Neural progenitor cell (in vitro differentiated cells): ENCODE measurements at regions not wholly inside any gene's neighbourhood (a gene's known extent, or its start where the extent isn't known, plus 50 kb on each side); places are given as distances from the start of the nearest gene placed in this dataset.

Experiments
- DNase-seq: peaks from one replicate; pipeline ENCODE4 v3.0.0-alpha.2; 2016; ENCODE audit warnings: low spot score
- H2AFZ ChIP-seq: fragments of 200-600 bp; sonication (generic); replicated peaks from 2 replicates; pipeline ENCODE4 v1.6.1; 2016; ENCODE audit warnings: antibody characterized with exemption
- H3F3A ChIP-seq: fragments of 200-600 bp; sonication (generic); 2 replicates; pipeline ENCODE4 v1.6.1; 2016; ENCODE audit warnings: antibody characterized with exemption, low read depth
- H3K27ac ChIP-seq: fragments of 200-600 bp; sonication (generic); 2 replicates; pipeline ENCODE4 v1.5.1; 2016; ENCODE audit warnings: mild to moderate bottlenecking
- H3K27me3 ChIP-seq: fragments of 200-600 bp; sonication (generic); 2 replicates; pipeline ENCODE4 v1.6.1; 2016; ENCODE audit warnings: mild to moderate bottlenecking, moderate library complexity
- H3K36me3 ChIP-seq: fragments of 200-600 bp; sonication (generic); 2 replicates; pipeline ENCODE4 v1.5.1; 2016
- H3K4me1 ChIP-seq: fragments of 200-600 bp; sonication (generic); 2 replicates; pipeline ENCODE4 v1.6.1; 2016; ENCODE audit warnings: mixed run types
- H3K4me2 ChIP-seq: fragments of 200-600 bp; sonication (generic); 2 replicates; pipeline ENCODE4 v1.6.1; 2016
- H3K4me3 ChIP-seq: fragments of 200-600 bp; sonication (generic); 2 replicates; pipeline ENCODE4 v1.5.1; 2016
- H3K79me2 ChIP-seq: fragments of 200-600 bp; sonication (generic); 2 replicates; pipeline ENCODE4 v1.6.1; 2016; ENCODE audit warnings: low read depth
- H3K9ac ChIP-seq: fragments of 200-600 bp; sonication (generic); 2 replicates; pipeline ENCODE4 v1.6.1; 2016
- H3K9me3 ChIP-seq: fragments of 200-600 bp; sonication (generic); 2 replicates; pipeline ENCODE4 v1.5.1; 2016; ENCODE audit warnings: low read depth
- H4K20me1 ChIP-seq: fragments of 200-600 bp; sonication (generic); 2 replicates; pipeline ENCODE4 v1.6.1; 2016; ENCODE audit warnings: low read depth
- H3K27ac Mint-ChIP-seq: 3 replicates; pipeline ENCODE4 v1.8.0; 2021; ENCODE audit warnings: mixed read lengths
- H3K27me3 Mint-ChIP-seq: 2 replicates; pipeline ENCODE4 v1.8.0; 2022; ENCODE audit warnings: low read depth, mild to moderate bottlenecking, inconsistent platforms, moderate library complexity, mixed read lengths; ENCODE audit not compliant: insufficient read depth
- H3K36me3 Mint-ChIP-seq: 3 replicates; pipeline ENCODE4 v1.8.0; 2021; ENCODE audit warnings: mixed read lengths
- H3K4me1 Mint-ChIP-seq: 3 replicates; pipeline ENCODE4 v1.8.0; 2021; ENCODE audit warnings: mixed read lengths
- H3K4me3 Mint-ChIP-seq: 3 replicates; pipeline ENCODE4 v1.8.0; 2021; ENCODE audit warnings: mild to moderate bottlenecking, moderate library complexity, mixed read lengths
- H3K9me3 Mint-ChIP-seq: 3 replicates; pipeline ENCODE4 v1.8.0; 2020; ENCODE audit warnings: mixed read lengths
- EZH2 ChIP-seq: fragments of 200-600 bp; sonication (generic); IDR thresholded peaks from 2 replicates; pipeline ENCODE4 v1.6.1; 2017; ENCODE audit warnings: antibody characterized with exemption, mild to moderate bottlenecking, moderate library complexity
- EZH2phosphoT487 ChIP-seq: fragments of 200-600 bp; sonication (generic); IDR thresholded peaks from 2 replicates; pipeline ENCODE4 v1.6.1; 2017; ENCODE audit warnings: antibody characterized with exemption
- TF ChIP-seq, protein P1 (sequence below): fragments of 200-600 bp; sonication (generic); IDR thresholded peaks from 2 replicates; pipeline ENCODE4 v1.5.1; 2017; ENCODE audit warnings: antibody characterized with exemption, mild to moderate bottlenecking

- no peak for TF ChIP-seq EZH2
- TF ChIP-seq, protein P1, sequence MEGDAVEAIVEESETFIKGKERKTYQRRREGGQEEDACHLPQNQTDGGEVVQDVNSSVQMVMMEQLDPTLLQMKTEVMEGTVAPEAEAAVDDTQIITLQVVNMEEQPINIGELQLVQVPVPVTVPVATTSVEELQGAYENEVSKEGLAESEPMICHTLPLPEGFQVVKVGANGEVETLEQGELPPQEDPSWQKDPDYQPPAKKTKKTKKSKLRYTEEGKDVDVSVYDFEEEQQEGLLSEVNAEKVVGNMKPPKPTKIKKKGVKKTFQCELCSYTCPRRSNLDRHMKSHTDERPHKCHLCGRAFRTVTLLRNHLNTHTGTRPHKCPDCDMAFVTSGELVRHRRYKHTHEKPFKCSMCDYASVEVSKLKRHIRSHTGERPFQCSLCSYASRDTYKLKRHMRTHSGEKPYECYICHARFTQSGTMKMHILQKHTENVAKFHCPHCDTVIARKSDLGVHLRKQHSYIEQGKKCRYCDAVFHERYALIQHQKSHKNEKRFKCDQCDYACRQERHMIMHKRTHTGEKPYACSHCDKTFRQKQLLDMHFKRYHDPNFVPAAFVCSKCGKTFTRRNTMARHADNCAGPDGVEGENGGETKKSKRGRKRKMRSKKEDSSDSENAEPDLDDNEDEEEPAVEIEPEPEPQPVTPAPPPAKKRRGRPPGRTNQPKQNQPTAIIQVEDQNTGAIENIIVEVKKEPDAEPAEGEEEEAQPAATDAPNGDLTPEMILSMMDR, result no peak
- TF ChIP-seq EZH2phosphoT487, result no peak
- H3K9me3 ChIP-seq, result no peaks in the 10 kb centered on the region
These were observed 1444.0 kb upstream of the PCDH7 start for GRCh38 chr4:29276150-29276549.

DNA sequence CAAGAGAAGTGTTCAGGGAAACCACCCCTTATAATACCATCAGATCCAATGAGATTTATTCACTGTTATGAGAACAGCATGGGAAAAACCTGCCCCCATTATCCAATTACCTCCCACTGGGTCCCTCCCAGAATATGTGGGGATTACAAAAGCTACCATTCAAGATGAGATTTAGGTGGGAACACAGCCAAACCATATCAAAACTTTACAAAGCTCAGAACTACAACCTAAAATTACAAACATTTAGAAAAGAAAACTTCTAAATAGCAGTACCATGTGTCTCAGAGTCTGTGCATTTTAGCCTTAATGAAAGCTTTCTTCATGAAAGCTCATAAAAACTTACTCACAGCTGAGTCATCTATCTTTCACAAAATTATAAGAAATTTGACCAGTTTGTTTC is 1442.8 kb upstream of the PCDH7 start:
- H3K27me3 ChIP-seq, result no peaks in the 10 kb centered on the region
- no peaks in the 10 kb centered on the region for H3K4me1 ChIP-seq
- H3K79me2 ChIP-seq, result no peaks in the 10 kb centered on the region
- H3K36me3 ChIP-seq, result no peaks in the 10 kb centered on the region
- H3K9ac ChIP-seq, result no peak overlapping the region
- H3F3A ChIP-seq, result no peaks in the 10 kb centered on the region
- Mint-ChIP-seq H3K4me3 (no peak overlapping the region), H3K4me1 (no peaks in the 10 kb centered on the region), H3K9me3 (no peaks in the 10 kb centered on the region), H3K36me3 (no peaks in the 10 kb centered on the region), H3K27me3 (no peaks in the 10 kb centered on the region), H3K27ac (no peak overlapping the region)
- H3K4me2 ChIP-seq, result no peak overlapping the region
- H4K20me1 ChIP-seq, result no peaks in the 10 kb centered on the region
- no peak for DNase-seq
- H2AFZ ChIP-seq, result no peak overlapping the region
- H3K27ac ChIP-seq, result no peak overlapping the region
- no peak overlapping the region for H3K4me3 ChIP-seq
- TF ChIP-seq, protein P1, result no peak
- no peak for TF ChIP-seq EZH2phosphoT487
- TF ChIP-seq EZH2, result no peak
- H3K9me3 ChIP-seq, result no peaks in the 10 kb centered on the region

More at GRCh38 chr4:29276150-29276549, 1444.0 kb upstream of the PCDH7 start:
- H3K27me3 Mint-ChIP-seq, result no peaks in the 10 kb centered on the region
- H3K4me2 ChIP-seq, result no peak overlapping the region
- H3K36me3 Mint-ChIP-seq, result no peaks in the 10 kb centered on the region
- no peaks in the 10 kb centered on the region for H3K9me3 Mint-ChIP-seq
- H3K4me1 ChIP-seq, result no peaks in the 10 kb centered on the region
- no peak overlapping the region for H3K9ac ChIP-seq
- no peak overlapping the region for H3K27ac Mint-ChIP-seq
- H3K27ac ChIP-seq, result no peak overlapping the region
- no peaks in the 10 kb centered on the region for H3F3A ChIP-seq
- no peak overlapping the region for H3K4me3 ChIP-seq
- H3K4me3 Mint-ChIP-seq, result no peak overlapping the region
- H2AFZ ChIP-seq, result no peak overlapping the region
- H4K20me1 ChIP-seq, result no peaks in the 10 kb centered on the region
- H3K79me2 ChIP-seq, result no peaks in the 10 kb centered on the region
- no peaks in the 10 kb centered on the region for H3K27me3 ChIP-seq
- H3K4me1 Mint-ChIP-seq, result no peaks in the 10 kb centered on the region
- H3K36me3 ChIP-seq, result no peaks in the 10 kb centered on the region
- DNase-seq, result no peak

DNA sequence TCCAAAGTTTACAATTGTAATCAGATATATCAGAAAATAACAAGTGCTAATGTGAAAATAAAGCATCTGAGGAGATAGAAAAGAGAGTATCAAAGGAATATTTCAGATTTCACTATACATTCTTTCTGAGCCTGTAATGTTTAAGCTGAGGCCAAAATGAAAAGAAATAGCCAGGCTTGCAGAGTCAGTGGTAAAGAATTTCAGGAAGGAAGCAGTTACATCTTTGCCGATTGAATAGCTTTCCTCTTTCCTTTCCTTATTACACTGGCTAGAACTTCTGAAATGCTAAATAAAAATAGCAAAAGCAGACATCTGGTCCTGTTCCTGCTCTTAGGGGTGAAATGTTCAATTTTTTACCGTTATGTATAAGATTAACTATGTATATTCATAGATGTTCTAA is 1441.6 kb upstream of the PCDH7 start:
- Mint-ChIP-seq H3K27me3 (no peaks in the 10 kb centered on the region), H3K4me1 (no peaks in the 10 kb centered on the region), H3K4me3 (no peak overlapping the region), H3K9me3 (no peaks in the 10 kb centered on the region), H3K27ac (no peak overlapping the region), H3K36me3 (no peaks in the 10 kb centered on the region)
- Histone ChIP-seq H3K9ac (no peak overlapping the region), H4K20me1 (no peaks in the 10 kb centered on the region), H3K4me3 (no peak overlapping the region), H3K4me2 (no peak overlapping the region), H3K27ac (no peak overlapping the region), H3F3A (no peaks in the 10 kb centered on the region), H3K4me1 (no peaks in the 10 kb centered on the region), H2AFZ (no peak overlapping the region), H3K27me3 (no peaks in the 10 kb centered on the region), H3K79me2 (no peaks in the 10 kb centered on the region), H3K9me3 (no peaks in the 10 kb centered on the region), H3K36me3 (no peaks in the 10 kb centered on the region)
- TF ChIP-seq, protein P1, result no peak
- TF ChIP-seq EZH2phosphoT487, result no peak
- TF ChIP-seq EZH2, result no peak
- DNase-seq, result no peak

DNA sequence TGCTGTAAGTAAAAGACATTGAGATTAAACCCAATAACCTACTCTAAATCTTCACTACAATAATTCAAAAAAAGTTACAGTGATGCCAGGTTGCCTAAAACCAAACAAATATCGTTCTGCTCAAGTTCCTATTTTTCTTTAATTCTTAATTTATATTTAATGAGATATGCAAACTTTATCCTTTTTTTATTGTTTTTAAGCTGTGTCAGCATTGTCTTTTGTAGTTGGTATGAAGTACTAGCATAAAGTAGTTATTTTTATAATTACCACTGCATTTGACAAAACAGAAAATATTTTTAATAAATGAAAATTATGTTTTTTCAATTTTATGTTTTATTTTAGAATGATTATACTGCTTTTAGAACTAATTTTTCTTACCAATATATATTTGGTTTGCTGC is 1431.1 kb upstream of the PCDH7 start:
- H3F3A ChIP-seq, result no peaks in the 10 kb centered on the region
- H3K9me3 Mint-ChIP-seq, result peaks cover 3% of the 10 kb centered on the region

More for the DNA sequence above, 1431.1 kb upstream of the PCDH7 start:
- Histone ChIP-seq H3K27ac (no peak overlapping the region), H3K4me1 (no peaks in the 10 kb centered on the region), H3K4me2 (no peak overlapping the region), H3K79me2 (no peaks in the 10 kb centered on the region), H3K9me3 (no peaks in the 10 kb centered on the region), H3K27me3 (no peaks in the 10 kb centered on the region), H4K20me1 (no peaks in the 10 kb centered on the region), H3K36me3 (no peaks in the 10 kb centered on the region), H3K9ac (no peak overlapping the region), H3K4me3 (no peak overlapping the region), H2AFZ (no peak overlapping the region)
- TF ChIP-seq EZH2 (no peak), EZH2phosphoT487 (no peak)
- TF ChIP-seq, protein P1, result no peak
- Mint-ChIP-seq H3K4me1 (no peaks in the 10 kb centered on the region), H3K27ac (no peak overlapping the region), H3K4me3 (no peak overlapping the region), H3K36me3 (no peaks in the 10 kb centered on the region), H3K27me3 (peaks cover 5% of the 10 kb centered on the region)
- no peak for DNase-seq
